ENCODE measurements at regions not wholly inside any gene's neighbourhood (a gene's known extent, or its start where the extent isn't known, plus 50 kb on each side); places are given as distances from the start of the nearest gene placed in this dataset.

DNA sequence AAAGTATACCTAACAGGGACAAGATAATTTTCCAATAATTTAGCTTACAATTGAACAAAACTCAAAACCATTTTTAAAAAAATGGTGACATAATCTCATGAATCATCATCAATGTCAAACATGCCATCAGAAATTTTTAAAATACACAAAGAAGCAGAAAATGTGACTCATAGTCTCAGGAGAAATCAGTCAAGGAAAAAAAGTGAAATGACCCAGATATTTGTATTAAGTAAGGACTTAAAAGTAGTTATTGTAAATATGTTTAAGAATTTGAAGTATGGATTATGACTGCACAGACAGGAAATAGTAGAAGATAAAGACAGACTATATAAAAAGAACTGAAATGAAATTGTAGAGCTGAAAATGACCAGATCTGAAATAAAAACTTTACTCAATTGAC lies 473.9 kb upstream of the SYT4 start:
- no peak overlapping the region for H3K27ac ChIP-seq (ENCODE audit: low read depth in 1 of 3, low read length in 2 of 3)
- H3K4me1 ChIP-seq (ENCODE audit: control insufficient read depth in 3 of 3, insufficient read depth in 2 of 3, low read depth in 1 of 3, low read length in 2 of 3): no peaks in the 10 kb centered on the region
- H3K36me3 ChIP-seq (ENCODE audit: control insufficient read depth in 3 of 3, insufficient read depth in 2 of 3, low read depth in 1 of 3, low read length in 3 of 3): no peaks in the 10 kb centered on the region
- no peak for FAIRE-seq
- no peak overlapping the region for H3K4me3 ChIP-seq (ENCODE audit: low read depth in 1 of 3, low read length in 3 of 3)
- H3K27me3 ChIP-seq (ENCODE audit: control insufficient read depth in 3 of 3, insufficient read depth in 3 of 3, low read length in 3 of 3): no peaks in the 10 kb centered on the region
- DNase-seq: no peak
- H3K9me3 ChIP-seq (ENCODE audit: control insufficient read depth in 2 of 2, insufficient read depth in 1 of 2, low read depth in 1 of 2, low read length in 1 of 2): peaks cover 0 to 3% of the 10 kb centered on the region in 2 donors

DNA sequence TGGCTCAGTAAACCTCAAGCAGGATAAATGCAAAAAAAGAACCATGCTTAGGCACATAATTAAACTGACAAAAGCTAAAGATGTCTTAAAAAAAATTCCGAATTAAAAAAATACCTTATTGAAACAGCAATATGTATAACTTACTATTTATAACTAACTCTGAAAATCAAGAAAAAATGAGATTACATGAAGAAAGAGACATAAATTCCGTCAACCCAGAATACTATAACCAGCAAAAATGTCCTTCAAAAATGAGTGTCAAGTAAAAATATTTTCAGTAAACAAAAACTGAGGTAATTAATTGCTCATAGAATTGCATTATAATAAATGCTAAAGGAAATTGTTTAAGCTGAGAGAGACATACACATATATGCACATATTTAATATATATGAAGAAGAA lies 474.5 kb upstream of the SYT4 start:
- Histone ChIP-seq H3K27ac (ENCODE audit: low read depth in 1 of 3, low read length in 2 of 3) (no peak overlapping the region), H3K9me3 (ENCODE audit: control insufficient read depth in 2 of 2, insufficient read depth in 1 of 2, low read depth in 1 of 2, low read length in 1 of 2) (peaks cover 0 to 3% of the 10 kb centered on the region in 2 donors), H3K27me3 (ENCODE audit: control insufficient read depth in 3 of 3, insufficient read depth in 3 of 3, low read length in 3 of 3) (no peaks in the 10 kb centered on the region), H3K4me3 (ENCODE audit: low read depth in 1 of 3, low read length in 3 of 3) (no peak overlapping the region), H3K36me3 (ENCODE audit: control insufficient read depth in 3 of 3, insufficient read depth in 2 of 3, low read depth in 1 of 3, low read length in 3 of 3) (no peaks in the 10 kb centered on the region), H3K4me1 (ENCODE audit: control insufficient read depth in 3 of 3, insufficient read depth in 2 of 3, low read depth in 1 of 3, low read length in 2 of 3) (no peaks in the 10 kb centered on the region)
- FAIRE-seq (no peak), DNase-seq (no peak)
- 74 to 90% (median 76%) methylated on average over 2 of the region's 2 CpGs for WGBS, 3 donors

DNA sequence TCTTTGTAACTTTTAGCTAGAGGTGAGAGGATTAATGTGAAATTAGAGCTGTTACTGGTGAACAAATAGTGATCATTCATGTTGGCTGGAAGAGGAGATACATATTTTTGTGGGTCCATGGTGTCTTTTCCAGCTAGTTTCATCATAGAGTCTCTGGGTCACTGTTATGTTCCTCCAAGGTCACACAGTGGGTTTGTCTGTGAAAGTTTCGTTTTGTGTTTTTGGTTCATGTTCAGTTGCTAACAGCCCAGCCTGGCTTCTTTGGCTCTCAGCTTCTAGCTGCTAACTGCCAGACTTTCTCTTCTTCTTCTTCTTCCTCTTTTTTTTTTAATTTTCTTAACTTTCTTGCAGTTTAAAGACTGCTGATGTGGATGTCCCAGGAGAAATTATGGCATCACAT lies 480.0 kb upstream of the SYT4 start:
- WGBS, 3 donors: 10 to 29% (median 27%) methylated on average over 1 of the region's 1 CpG
- Histone ChIP-seq H3K4me1 (ENCODE audit: control insufficient read depth in 3 of 3, insufficient read depth in 2 of 3, low read depth in 1 of 3, low read length in 2 of 3) (no peaks in the 10 kb centered on the region), H3K27me3 (ENCODE audit: control insufficient read depth in 3 of 3, insufficient read depth in 3 of 3, low read length in 3 of 3) (no peaks in the 10 kb centered on the region), H3K9me3 (ENCODE audit: control insufficient read depth in 2 of 2, insufficient read depth in 1 of 2, low read depth in 1 of 2, low read length in 1 of 2) (peaks cover 0 to 3% of the 10 kb centered on the region in 2 donors), H3K4me3 (ENCODE audit: low read depth in 1 of 3, low read length in 3 of 3) (peak overlapping the region in 1 of 3 donors; percentile 6), H3K36me3 (ENCODE audit: control insufficient read depth in 3 of 3, insufficient read depth in 2 of 3, low read depth in 1 of 3, low read length in 3 of 3) (no peaks in the 10 kb centered on the region), H3K27ac (ENCODE audit: low read depth in 1 of 3, low read length in 2 of 3) (no peak overlapping the region)
- FAIRE-seq (no peak), DNase-seq (no peak)

DNA sequence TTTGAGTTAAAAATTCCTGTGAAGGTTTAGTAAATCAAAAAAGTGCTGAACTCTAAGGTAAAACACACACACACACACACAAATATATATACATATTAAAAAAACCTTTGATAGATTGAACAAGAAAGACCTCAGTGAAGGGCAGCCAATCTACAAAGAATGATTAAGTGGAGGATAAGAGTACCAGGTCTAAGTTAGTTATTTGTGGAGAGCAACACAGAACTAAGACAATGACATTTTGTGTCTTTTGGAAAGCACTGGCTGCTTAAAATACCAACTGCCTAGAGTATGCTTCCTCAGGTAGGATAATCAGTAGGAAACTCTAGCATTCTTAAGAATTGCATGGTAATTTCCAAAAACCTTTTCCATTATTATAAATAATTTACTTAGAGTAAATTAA lies 481.4 kb upstream of the SYT4 start:
- Histone ChIP-seq H3K27ac (ENCODE audit: low read depth in 1 of 3, low read length in 2 of 3) (no peak overlapping the region), H3K36me3 (ENCODE audit: control insufficient read depth in 3 of 3, insufficient read depth in 2 of 3, low read depth in 1 of 3, low read length in 3 of 3) (no peaks in the 10 kb centered on the region), H3K9me3 (ENCODE audit: control insufficient read depth in 2 of 2, insufficient read depth in 1 of 2, low read depth in 1 of 2, low read length in 1 of 2) (peaks cover 0 to 8% of the 10 kb centered on the region in 2 donors), H3K27me3 (ENCODE audit: control insufficient read depth in 3 of 3, insufficient read depth in 3 of 3, low read length in 3 of 3) (no peaks in the 10 kb centered on the region), H3K4me3 (ENCODE audit: low read depth in 1 of 3, low read length in 3 of 3) (no peak overlapping the region), H3K4me1 (ENCODE audit: control insufficient read depth in 3 of 3, insufficient read depth in 2 of 3, low read depth in 1 of 3, low read length in 2 of 3) (no peaks in the 10 kb centered on the region)
- DNase-seq: no peak
- no peak for FAIRE-seq

DNA sequence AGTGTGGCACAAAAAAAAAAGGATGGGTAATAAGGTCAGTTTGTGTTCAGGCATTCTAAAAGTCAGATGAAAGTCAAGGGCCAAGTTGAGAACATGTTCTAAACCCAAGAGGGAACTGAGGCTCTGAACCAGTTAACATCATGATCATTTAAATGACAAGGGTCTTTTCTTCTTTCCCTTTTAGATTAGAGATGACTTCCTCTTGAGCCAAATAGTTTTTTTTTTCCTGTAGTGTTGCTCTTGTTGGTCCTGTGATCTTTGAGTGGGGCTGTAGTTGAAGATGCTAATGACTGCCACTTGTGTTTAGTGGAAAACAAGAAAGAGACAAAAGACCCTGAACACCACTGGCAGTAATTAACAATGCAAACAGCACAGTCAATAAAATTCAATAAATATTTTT lies 482.7 kb upstream of the SYT4 start:
- Histone ChIP-seq H3K4me1 (ENCODE audit: control insufficient read depth in 3 of 3, insufficient read depth in 2 of 3, low read depth in 1 of 3, low read length in 2 of 3) (no peaks in the 10 kb centered on the region), H3K9me3 (ENCODE audit: control insufficient read depth in 2 of 2, insufficient read depth in 1 of 2, low read depth in 1 of 2, low read length in 1 of 2) (peaks cover 0 to 4% of the 10 kb centered on the region in 2 donors), H3K27ac (ENCODE audit: low read depth in 1 of 3, low read length in 2 of 3) (no peak overlapping the region), H3K36me3 (ENCODE audit: control insufficient read depth in 3 of 3, insufficient read depth in 2 of 3, low read depth in 1 of 3, low read length in 3 of 3) (no peaks in the 10 kb centered on the region), H3K27me3 (ENCODE audit: control insufficient read depth in 3 of 3, insufficient read depth in 3 of 3, low read length in 3 of 3) (no peaks in the 10 kb centered on the region), H3K4me3 (ENCODE audit: low read depth in 1 of 3, low read length in 3 of 3) (no peak overlapping the region)
- DNase-seq (no peak), FAIRE-seq (no peak)

DNA sequence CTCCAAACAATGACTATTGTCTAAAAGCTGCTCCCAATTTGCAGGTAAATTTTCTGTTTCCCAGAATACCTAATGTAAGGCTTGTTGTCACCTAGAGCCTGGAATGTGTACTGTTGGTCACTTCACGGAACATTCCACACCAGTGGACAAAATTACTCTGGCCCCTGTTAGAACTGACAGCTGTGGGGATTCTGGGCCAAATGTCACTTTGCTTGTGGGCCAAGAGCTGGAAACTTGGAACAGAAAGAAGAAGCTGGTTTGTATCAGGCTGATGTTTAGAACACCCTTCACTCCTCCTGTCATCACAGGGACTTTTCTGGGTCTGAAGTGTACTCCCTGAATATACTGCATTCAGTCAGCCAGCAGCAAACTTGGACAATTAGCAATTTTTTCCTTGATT lies 495.6 kb upstream of the SYT4 start:
- Histone ChIP-seq H3K27me3 (ENCODE audit: control insufficient read depth in 3 of 3, insufficient read depth in 3 of 3, low read length in 3 of 3) (no peaks in the 10 kb centered on the region), H3K4me3 (ENCODE audit: low read depth in 1 of 3, low read length in 3 of 3) (no peak overlapping the region), H3K27ac (ENCODE audit: low read depth in 1 of 3, low read length in 2 of 3) (no peak overlapping the region), H3K4me1 (ENCODE audit: control insufficient read depth in 3 of 3, insufficient read depth in 2 of 3, low read depth in 1 of 3, low read length in 2 of 3) (no peaks in the 10 kb centered on the region), H3K36me3 (ENCODE audit: control insufficient read depth in 3 of 3, insufficient read depth in 2 of 3, low read depth in 1 of 3, low read length in 3 of 3) (no peaks in the 10 kb centered on the region), H3K9me3 (ENCODE audit: control insufficient read depth in 2 of 2, insufficient read depth in 1 of 2, low read depth in 1 of 2, low read length in 1 of 2) (no peaks in the 10 kb centered on the region)
- 69 to 93% (median 90%) methylated on average over 1 of the region's 1 CpG for WGBS, 3 donors
- FAIRE-seq (no peak), DNase-seq (no peak)

DNA sequence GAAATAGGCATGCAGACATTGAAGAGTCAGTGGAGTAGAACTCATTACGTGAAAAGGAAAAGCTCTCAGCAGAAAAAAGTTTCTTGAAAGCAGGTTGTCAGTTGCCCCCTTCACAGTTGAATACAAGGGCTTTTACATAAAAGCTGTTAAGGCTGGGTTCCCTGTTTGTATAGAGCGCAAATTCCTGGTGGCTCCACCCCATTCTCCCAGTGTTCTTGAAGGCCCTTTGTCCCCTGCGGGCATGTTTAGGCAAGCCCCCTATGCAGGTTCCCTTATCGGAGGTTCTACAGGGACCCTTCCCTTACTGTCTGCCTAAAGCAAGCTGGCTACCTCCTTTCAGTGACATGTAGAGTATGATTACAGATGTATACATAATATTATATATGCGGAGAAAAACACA lies 497.2 kb upstream of the SYT4 start:
- FAIRE-seq: no peak
- no peak overlapping the region for H3K27ac ChIP-seq (ENCODE audit: low read depth in 1 of 3, low read length in 2 of 3)
- no peak overlapping the region for H3K4me3 ChIP-seq (ENCODE audit: low read depth in 1 of 3, low read length in 3 of 3)
- DNase-seq: no peak
- H3K36me3 ChIP-seq (ENCODE audit: control insufficient read depth in 3 of 3, insufficient read depth in 2 of 3, low read depth in 1 of 3, low read length in 3 of 3): no peaks in the 10 kb centered on the region
- H3K4me1 ChIP-seq (ENCODE audit: control insufficient read depth in 3 of 3, insufficient read depth in 2 of 3, low read depth in 1 of 3, low read length in 2 of 3): no peaks in the 10 kb centered on the region
- WGBS, 3 donors: 81 to 91% (median 90%) methylated on average over 5 of the region's 5 CpGs
- no peaks in the 10 kb centered on the region for H3K27me3 ChIP-seq (ENCODE audit: control insufficient read depth in 3 of 3, insufficient read depth in 3 of 3, low read length in 3 of 3)
- H3K9me3 ChIP-seq (ENCODE audit: control insufficient read depth in 2 of 2, insufficient read depth in 1 of 2, low read depth in 1 of 2, low read length in 1 of 2): no peaks in the 10 kb centered on the region

DNA sequence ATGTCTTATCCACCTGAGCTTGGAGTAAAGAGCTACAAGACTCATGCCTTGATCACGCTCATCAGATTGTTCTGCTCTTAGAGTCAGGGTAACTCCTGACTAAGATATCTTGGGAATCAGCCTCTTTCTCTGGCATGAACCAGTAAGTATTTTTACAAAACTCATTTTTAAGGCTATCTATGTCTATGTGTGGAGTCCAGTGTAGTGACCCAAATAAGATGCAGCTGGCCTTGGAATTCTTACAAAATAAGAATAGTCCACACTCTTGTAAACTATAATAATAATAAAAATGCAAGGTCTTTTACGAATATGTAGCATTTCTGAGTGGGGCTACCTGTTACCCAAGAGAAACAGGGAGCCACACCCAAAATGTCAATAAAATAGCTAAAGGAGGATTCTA lies 498.3 kb upstream of the SYT4 start:
- H3K4me3 ChIP-seq (ENCODE audit: low read depth in 1 of 3, low read length in 3 of 3): no peak overlapping the region
- WGBS, 3 donors: 77 to 81% (median 78%) methylated on average over 2 of the region's 2 CpGs
- H3K4me1 ChIP-seq (ENCODE audit: control insufficient read depth in 3 of 3, insufficient read depth in 2 of 3, low read depth in 1 of 3, low read length in 2 of 3): no peaks in the 10 kb centered on the region
- H3K27ac ChIP-seq (ENCODE audit: low read depth in 1 of 3, low read length in 2 of 3): no peak overlapping the region
- H3K9me3 ChIP-seq (ENCODE audit: control insufficient read depth in 2 of 2, insufficient read depth in 1 of 2, low read depth in 1 of 2, low read length in 1 of 2): no peaks in the 10 kb centered on the region
- DNase-seq: no peak
- H3K36me3 ChIP-seq (ENCODE audit: control insufficient read depth in 3 of 3, insufficient read depth in 2 of 3, low read depth in 1 of 3, low read length in 3 of 3): no peaks in the 10 kb centered on the region
- FAIRE-seq: no peak
- H3K27me3 ChIP-seq (ENCODE audit: control insufficient read depth in 3 of 3, insufficient read depth in 3 of 3, low read length in 3 of 3): no peaks in the 10 kb centered on the region

DNA sequence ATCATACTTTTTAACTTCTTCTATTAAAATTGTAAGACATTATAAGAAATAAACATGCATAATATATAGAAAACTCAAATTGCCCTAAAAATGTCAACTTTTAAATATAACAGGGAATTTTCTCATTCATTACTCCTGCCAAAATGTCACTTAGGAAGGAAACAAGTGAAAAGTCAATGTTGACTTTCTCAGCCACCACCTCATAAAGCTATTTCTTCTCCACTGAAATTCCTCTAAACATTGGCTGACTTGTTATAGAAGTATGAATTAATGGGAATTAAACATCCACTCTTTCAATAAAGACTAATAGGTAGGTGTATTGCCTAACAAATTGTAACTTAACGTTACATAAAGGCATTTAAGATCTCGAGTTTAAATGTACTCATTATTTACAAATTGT lies 499.7 kb upstream of the SYT4 start:
- Histone ChIP-seq H3K27ac (ENCODE audit: low read depth in 1 of 3, low read length in 2 of 3) (no peak overlapping the region), H3K4me1 (ENCODE audit: control insufficient read depth in 3 of 3, insufficient read depth in 2 of 3, low read depth in 1 of 3, low read length in 2 of 3) (no peaks in the 10 kb centered on the region), H3K4me3 (ENCODE audit: low read depth in 1 of 3, low read length in 3 of 3) (no peak overlapping the region), H3K36me3 (ENCODE audit: control insufficient read depth in 3 of 3, insufficient read depth in 2 of 3, low read depth in 1 of 3, low read length in 3 of 3) (no peaks in the 10 kb centered on the region), H3K9me3 (ENCODE audit: control insufficient read depth in 2 of 2, insufficient read depth in 1 of 2, low read depth in 1 of 2, low read length in 1 of 2) (no peaks in the 10 kb centered on the region), H3K27me3 (ENCODE audit: control insufficient read depth in 3 of 3, insufficient read depth in 3 of 3, low read length in 3 of 3) (no peaks in the 10 kb centered on the region)
- DNase-seq (no peak), FAIRE-seq (no peak)
- WGBS, 3 donors: 45 to 69% (median 59%) methylated on average over 2 of the region's 2 CpGs
